GM19468 (cell line): ENCODE measurements at regions not wholly inside any gene's neighbourhood (a gene's known extent, or its start where the extent isn't known, plus 50 kb on each side); places are given as distances from the start of the nearest gene placed in this dataset.

Experiments
- ATAC-seq: cut with Tn5 transposase; IDR thresholded peaks from one replicate; pipeline ENCODE4 v1.9.1; 2021; ENCODE audit warnings: mild to moderate bottlenecking, moderate library complexity, moderate number of reproducible peaks; ENCODE audit not compliant: unreplicated experiment; ENCODE audit errors: extremely low read depth

GRCh38 chr16:51085271-51085670, 65.8 kb downstream of the SALL1 start:
- no peak for ATAC-seq

GRCh38 chr16:51084074-51084928, 66.8 kb downstream of the SALL1 start:
- no peak for ATAC-seq

GRCh38 chr16:51072591-51072990, 78.5 kb downstream of the SALL1 start:
- ATAC-seq, result no peak

GRCh38 chr16:51071326-51071725, 79.7 kb downstream of the SALL1 start:
- ATAC-seq, result no peak

- no peak for ATAC-seq
These were observed 83.7 kb downstream of the SALL1 start for GRCh38 chr16:51067352-51067751.

GRCh38 chr16:51062039-51062438, 89.0 kb downstream of the SALL1 start:
- no peak for ATAC-seq

- no peak for ATAC-seq
These were observed 89.7 kb downstream of the SALL1 start for GRCh38 chr16:51061328-51061727.

- no peak for ATAC-seq
These were observed 93.1 kb downstream of the SALL1 start for GRCh38 chr16:51057969-51058337.

GRCh38 chr16:51057102-51057793, 93.8 kb downstream of the SALL1 start:
- no peak for ATAC-seq

GRCh38 chr16:51056331-51056730, 94.7 kb downstream of the SALL1 start:
- no peak for ATAC-seq

GRCh38 chr16:51055434-51055833, 95.6 kb downstream of the SALL1 start:
- ATAC-seq, result no peak

- ATAC-seq, result no peak
These were observed 97.3 kb downstream of the SALL1 start for GRCh38 chr16:51053775-51054174.

GRCh38 chr16:51051671-51052070, 99.4 kb downstream of the SALL1 start:
- no peak for ATAC-seq

GRCh38 chr16:51050377-51050706, 100.7 kb downstream of the SALL1 start:
- ATAC-seq, result no peak

GRCh38 chr16:51049678-51050376, 101.2 kb downstream of the SALL1 start:
- no peak for ATAC-seq

GRCh38 chr16:51049276-51049675, 101.8 kb downstream of the SALL1 start:
- ATAC-seq, result no peak

- no peak for ATAC-seq
These were observed 102.5 kb downstream of the SALL1 start for GRCh38 chr16:51048544-51048943.

GRCh38 chr16:51045794-51046193, 105.3 kb downstream of the SALL1 start:
- ATAC-seq, result no peak

GRCh38 chr16:51045186-51045585, 105.9 kb downstream of the SALL1 start:
- no peak for ATAC-seq

- no peak for ATAC-seq
These were observed 109.5 kb downstream of the SALL1 start for GRCh38 chr16:51041546-51041945.

- no peak for ATAC-seq
These were observed 110.4 kb downstream of the SALL1 start for GRCh38 chr16:51040637-51041036.
